ENCODE measurements at regions not wholly inside any gene's neighbourhood (a gene's known extent, or its start where the extent isn't known, plus 50 kb on each side); places are given as distances from the start of the nearest gene placed in this dataset.

GRCh38 chr16:22624038-22624799 lies 113.5 kb downstream of the NPIPB5 start:
- no peak overlapping the region for H3K4ac ChIP-seq (ENCODE audit: low read depth, low read length)
- H2BK120ac ChIP-seq (ENCODE audit: low read depth, low read length): no peak overlapping the region
- no peak for DNase-seq
- H2BK20ac ChIP-seq (ENCODE audit: low read depth, low read length): no peak overlapping the region
- no peak overlapping the region for H2AK5ac ChIP-seq (ENCODE audit: low read depth, low read length)
- H2BK15ac ChIP-seq (ENCODE audit: low read depth, low read length): no peak overlapping the region
- H3K36me3 ChIP-seq (ENCODE audit: control insufficient read depth, insufficient read depth, low read length): no peaks in the 10 kb centered on the region
- in situ Hi-C loops (cut with MboI; ENCODE audit: low sequenced_read_pairs) (no loop called here), intact Hi-C loops (cut with micrococcal nuclease) (no loop called here), dilution Hi-C loops (cut with HindIII; ENCODE audit: low sequenced_read_pairs, unreplicated experiment) (no loop called here)
- H3K9me1 ChIP-seq (ENCODE audit: insufficient read depth, low read length): no peaks in the 10 kb centered on the region; the same call in 1 of the 2 replicates
- H3K4me3 ChIP-seq (ENCODE audit: insufficient read depth, low read depth, low read length): no peak overlapping the region
- ChIA-PET CTCF (no interaction called here), POLR2A (ENCODE audit: unreplicated experiment) (no interaction called here)
- no peak overlapping the region for H3K14ac ChIP-seq (replicated peaks; ENCODE audit: low read depth, low read length)
- no peaks in the 10 kb centered on the region for H3K4me1 ChIP-seq (ENCODE audit: control insufficient read depth, insufficient read depth, low read length)
- BruUV-seq (replicated peaks): no TSS peak
- no peak overlapping the region for H3K56ac ChIP-seq (ENCODE audit: extremely low read depth, insufficient read depth, low read length)
- no peak overlapping the region for H4K5ac ChIP-seq (ENCODE audit: low read depth, low read length)
- peaks cover 3% of the 10 kb centered on the region; the same call in 1 of the 2 replicates for H3K9me3 ChIP-seq (ENCODE audit: control insufficient read depth, insufficient read depth, low read length)
- no peak overlapping the region for H2BK5ac ChIP-seq (ENCODE audit: low read depth, low read length, poor library complexity, severe bottlenecking)
- WGBS, 2 experiments (ENCODE audit: extremely low coverage in 2 of 2, insufficient read length in 1 of 2): 56% methylated on average over 10 of the region's 18 CpGs; no CpG with 5 or more reads in 1 of the 2 experiments
- no peak overlapping the region for H2AFZ ChIP-seq (replicated peaks; ENCODE audit: low read length, poor library complexity)
- no peak overlapping the region for H3K23ac ChIP-seq (ENCODE audit: low read depth, low read length)
- H3K79me1 ChIP-seq (ENCODE audit: low read depth in 1 of 2, low read length in 2 of 2): no peaks in the 10 kb centered on the region
- no peak overlapping the region for H4K8ac ChIP-seq (ENCODE audit: low read depth in 2 of 2, low read length in 2 of 2)
- no peak overlapping the region for H4K91ac ChIP-seq (ENCODE audit: insufficient read depth, low read depth, low read length)
- H3K9ac ChIP-seq (ENCODE audit: low read depth, low read length): no peak overlapping the region
- no peak overlapping the region for H3K27ac ChIP-seq (ENCODE audit: insufficient read depth, low read length)
- no peak overlapping the region for H3K4me2 ChIP-seq (ENCODE audit: low read depth, low read length)
- TF ChIP-seq SMC3 (IDR thresholded peaks at IDR 0.05; ENCODE audit: low read depth, low read length) (no peak), POLR2A (IDR thresholded peaks at IDR 0.05; ENCODE audit: low read depth, low read length) (no peak), MAZ (IDR thresholded peaks at IDR 0.05; ENCODE audit: borderline replicate concordance, low read depth, low read length) (no peak), MXI1 (IDR thresholded peaks at IDR 0.05; ENCODE audit: borderline replicate concordance, low read depth, low read length) (no peak), BHLHE40 (IDR thresholded peaks at IDR 0.05; ENCODE audit: low read depth, low read length) (no peak), FOS (IDR thresholded peaks at IDR 0.05; ENCODE audit: low read depth, low read length) (no peak), CEBPB (IDR thresholded peaks at IDR 0.05; ENCODE audit: low read depth, low read length) (no peak), CHD1 (IDR thresholded peaks at IDR 0.05; ENCODE audit: low read depth, low read length) (no peak), CTCF (conservative IDR thresholded peaks at IDR 0.05; ENCODE audit: low read depth, low read length) (no peak), RAD21 (IDR thresholded peaks at IDR 0.05; ENCODE audit: low read length) (no peak), RFX5 (IDR thresholded peaks at IDR 0.05; ENCODE audit: low read depth, low read length) (no peak), MAFK (IDR thresholded peaks at IDR 0.05; ENCODE audit: low read depth, low read length) (no peak)
- TF ChIP-seq, protein P1, sequence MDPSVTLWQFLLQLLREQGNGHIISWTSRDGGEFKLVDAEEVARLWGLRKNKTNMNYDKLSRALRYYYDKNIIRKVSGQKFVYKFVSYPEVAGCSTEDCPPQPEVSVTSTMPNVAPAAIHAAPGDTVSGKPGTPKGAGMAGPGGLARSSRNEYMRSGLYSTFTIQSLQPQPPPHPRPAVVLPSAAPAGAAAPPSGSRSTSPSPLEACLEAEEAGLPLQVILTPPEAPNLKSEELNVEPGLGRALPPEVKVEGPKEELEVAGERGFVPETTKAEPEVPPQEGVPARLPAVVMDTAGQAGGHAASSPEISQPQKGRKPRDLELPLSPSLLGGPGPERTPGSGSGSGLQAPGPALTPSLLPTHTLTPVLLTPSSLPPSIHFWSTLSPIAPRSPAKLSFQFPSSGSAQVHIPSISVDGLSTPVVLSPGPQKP (IDR thresholded peaks at IDR 0.05; ENCODE audit: borderline replicate concordance, low read depth, low read length): no peak
- TF ChIP-seq, protein P2, sequence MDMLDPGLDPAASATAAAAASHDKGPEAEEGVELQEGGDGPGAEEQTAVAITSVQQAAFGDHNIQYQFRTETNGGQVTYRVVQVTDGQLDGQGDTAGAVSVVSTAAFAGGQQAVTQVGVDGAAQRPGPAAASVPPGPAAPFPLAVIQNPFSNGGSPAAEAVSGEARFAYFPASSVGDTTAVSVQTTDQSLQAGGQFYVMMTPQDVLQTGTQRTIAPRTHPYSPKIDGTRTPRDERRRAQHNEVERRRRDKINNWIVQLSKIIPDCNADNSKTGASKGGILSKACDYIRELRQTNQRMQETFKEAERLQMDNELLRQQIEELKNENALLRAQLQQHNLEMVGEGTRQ (IDR thresholded peaks at IDR 0.05; ENCODE audit: low read depth, low read length): no peak
- no peak overlapping the region for H3K18ac ChIP-seq (ENCODE audit: low read depth, low read length)
- no peaks in the 10 kb centered on the region for H4K20me1 ChIP-seq (ENCODE audit: insufficient read depth, low read length)
- H2AK9ac ChIP-seq (replicated peaks; ENCODE audit: low read depth, low read length, poor library complexity): no peak overlapping the region
- ATAC-seq (ENCODE audit: low read depth): no peak
- H3K27me3 ChIP-seq (ENCODE audit: control insufficient read depth, insufficient read depth, low read length): peaks cover 30% of the 10 kb centered on the region
